DLD1 (cell line): ENCODE measurements at regions not wholly inside any gene's neighbourhood (a gene's known extent, or its start where the extent isn't known, plus 50 kb on each side); places are given as distances from the start of the nearest gene placed in this dataset.

Experiments
- in situ Hi-C: cut with HindIII; loops from 2 replicates; pipeline ENCODE4 v1.10.0; 2017; ENCODE audit warnings: low sequenced_read_pairs

- in situ Hi-C loops: no loop called here
These were observed 184.5 kb upstream of the DNAJC19 start for GRCh38 chr3:181174022-181174421.

- in situ Hi-C loops: no loop called here
These were observed 183.7 kb upstream of the DNAJC19 start for GRCh38 chr3:181173227-181173626.

DNA sequence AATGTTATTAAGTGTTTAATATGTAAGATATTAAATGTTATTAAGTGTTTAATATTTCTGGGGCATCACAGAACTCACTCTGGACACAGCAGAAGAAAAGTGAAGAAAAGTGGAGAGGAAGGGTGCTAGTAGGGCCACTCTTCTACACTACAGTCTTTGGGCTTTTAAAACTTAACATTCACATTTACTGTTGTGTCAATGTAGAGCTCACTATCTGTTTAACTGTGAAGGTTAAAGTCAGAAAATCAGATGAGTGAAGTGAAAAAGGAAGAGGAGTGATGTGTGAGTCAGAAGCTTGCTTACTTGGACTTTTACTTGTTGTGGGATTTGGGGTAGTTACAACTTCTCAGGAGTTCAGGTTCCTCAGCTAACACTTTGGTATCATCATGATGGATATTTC, 145.3 kb upstream of the DNAJC19 start:
- in situ Hi-C loops: no loop called here

DNA sequence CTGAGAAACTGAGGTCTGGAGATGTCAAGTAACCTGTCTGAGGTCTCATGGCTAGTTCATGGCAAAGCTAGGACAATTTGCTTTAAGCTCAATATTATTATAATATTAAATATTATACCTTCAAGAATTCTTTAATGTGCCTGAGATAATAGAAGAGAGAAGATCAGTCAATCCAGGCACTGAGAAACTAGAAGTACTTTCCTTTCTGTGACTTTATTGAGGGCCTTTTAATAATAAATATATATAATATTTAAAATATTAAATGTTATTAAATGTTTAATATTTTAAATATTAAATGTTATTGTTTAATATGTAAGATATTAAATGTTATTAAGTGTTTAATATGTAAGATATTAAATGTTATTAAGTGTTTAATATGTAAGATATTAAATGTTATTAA, 144.3 kb upstream of the DNAJC19 start:
- in situ Hi-C loops: no loop called here

- in situ Hi-C loops: no loop called here
These were observed 116.1 kb upstream of the DNAJC19 start for GRCh38 chr3:181105646-181106045.

GRCh38 chr3:181103605-181104004, 114.1 kb upstream of the DNAJC19 start:
- in situ Hi-C loops: no loop called here

DNA sequence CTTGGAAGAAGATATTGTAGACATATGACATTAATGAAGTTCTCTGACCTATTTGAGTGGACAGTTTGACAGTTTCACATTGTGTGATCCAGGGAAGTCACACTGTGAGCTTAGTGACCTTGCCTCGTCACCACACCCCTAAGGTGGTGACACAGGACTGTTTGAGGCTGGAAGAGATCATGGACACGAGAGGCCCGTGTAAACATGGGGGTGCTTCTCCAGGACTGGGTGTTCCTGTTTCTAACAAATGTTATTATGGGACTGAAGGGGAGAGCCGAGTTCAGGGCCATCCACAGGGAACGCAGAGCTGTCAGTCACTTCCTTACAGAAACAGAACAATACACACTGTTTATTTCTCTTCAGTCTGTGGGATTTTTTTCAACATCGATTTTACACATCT, 96.5 kb upstream of the DNAJC19 start:
- in situ Hi-C loops: no loop called here

DNA sequence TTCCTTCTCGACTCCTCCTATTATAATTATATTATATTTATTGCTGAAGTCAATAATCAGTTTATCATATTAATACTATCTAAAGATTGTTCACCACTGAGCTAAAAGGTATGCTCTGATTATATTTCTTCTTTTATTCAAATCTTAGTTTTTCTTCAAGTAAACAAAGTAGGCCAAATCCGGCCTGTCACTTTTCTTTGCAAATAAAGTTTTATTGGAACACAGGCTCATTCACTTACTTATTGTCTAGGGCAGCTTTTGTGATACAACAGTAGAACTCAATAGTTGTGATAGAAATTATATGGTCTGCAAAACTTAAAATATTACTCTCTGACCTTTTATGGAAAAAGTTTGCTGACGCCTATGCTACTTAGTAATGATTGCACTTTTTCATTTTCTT, 92.4 kb upstream of the DNAJC19 start:
- in situ Hi-C loops: no loop called here

DNA sequence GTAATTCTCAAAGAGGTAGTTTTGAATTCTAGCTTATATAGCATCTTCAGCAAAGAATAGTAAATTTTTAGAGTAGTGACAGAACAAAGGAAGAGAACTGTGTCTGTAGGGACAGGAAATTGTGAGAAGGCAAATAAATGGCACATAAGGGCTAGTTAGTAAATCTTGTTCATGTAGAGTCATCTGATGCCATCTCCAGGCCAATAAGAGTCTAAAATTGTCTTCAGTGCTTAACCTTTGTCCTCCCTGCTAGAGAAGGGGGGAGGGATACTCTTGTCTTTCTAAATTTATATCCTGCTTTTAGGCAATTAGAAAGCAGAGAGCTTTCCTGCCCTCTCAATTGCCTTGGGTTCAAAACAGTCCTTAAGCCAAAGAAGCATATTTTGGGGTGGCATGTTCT, 87.0 kb upstream of the DNAJC19 start:
- in situ Hi-C loops: no loop called here

- in situ Hi-C loops: no loop called here
These were observed 85.6 kb upstream of the DNAJC19 start for GRCh38 chr3:181075098-181075497.

- in situ Hi-C loops: no loop called here
These were observed 76.9 kb upstream of the DNAJC19 start for GRCh38 chr3:181066143-181067087.

DNA sequence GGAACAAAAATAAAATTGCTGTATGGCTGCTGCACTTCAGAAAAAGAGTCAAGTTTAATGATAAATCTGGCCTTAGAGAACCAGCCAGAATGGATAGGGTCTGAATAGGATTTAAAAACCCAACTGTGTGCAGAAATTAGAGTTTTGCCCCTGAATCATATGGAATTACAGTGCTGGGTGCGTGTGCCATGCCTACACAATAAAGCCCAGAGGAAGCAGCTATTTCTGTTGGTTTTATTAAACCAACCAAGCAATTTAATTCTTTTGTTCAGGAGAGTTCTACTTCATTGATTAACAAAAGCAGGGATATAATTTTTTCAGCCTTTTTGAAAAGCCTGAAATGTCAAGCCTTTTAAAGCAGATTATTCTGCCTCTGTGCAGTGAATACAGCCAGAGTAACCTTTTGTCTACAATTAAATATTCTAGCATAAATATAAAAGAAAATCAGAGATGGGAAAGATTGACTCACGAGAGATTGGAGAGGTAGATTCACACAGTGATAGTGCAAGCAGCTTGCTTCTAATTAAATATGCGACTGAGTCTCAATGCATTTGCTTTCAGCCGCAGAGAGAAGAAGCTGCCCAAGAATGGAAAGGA, 66.7 kb upstream of the DNAJC19 start:
- in situ Hi-C loops: no loop called here

DNA sequence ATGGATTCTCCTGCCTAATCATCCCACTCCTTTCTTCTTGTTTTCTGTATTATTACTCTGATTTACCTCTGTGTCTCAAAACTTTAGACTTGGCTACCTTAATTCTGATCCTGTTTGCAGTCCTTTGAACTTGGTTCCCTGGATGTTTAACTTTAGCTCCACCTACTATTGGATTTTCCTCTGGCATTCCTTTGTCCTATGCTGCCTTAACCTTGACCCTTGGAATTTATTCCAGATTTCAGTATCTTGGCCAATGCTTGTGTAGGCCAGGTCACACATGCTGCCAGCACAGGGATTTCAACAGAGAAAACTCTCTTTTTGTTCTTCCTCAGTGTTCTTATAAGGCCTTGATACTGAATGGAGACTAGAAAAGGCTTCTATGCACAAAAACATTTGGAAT, 65.0 kb upstream of the DNAJC19 start:
- in situ Hi-C loops: no loop called here

GRCh38 chr3:181052256-181052655, 62.7 kb upstream of the DNAJC19 start:
- in situ Hi-C loops: no loop called here

DNA sequence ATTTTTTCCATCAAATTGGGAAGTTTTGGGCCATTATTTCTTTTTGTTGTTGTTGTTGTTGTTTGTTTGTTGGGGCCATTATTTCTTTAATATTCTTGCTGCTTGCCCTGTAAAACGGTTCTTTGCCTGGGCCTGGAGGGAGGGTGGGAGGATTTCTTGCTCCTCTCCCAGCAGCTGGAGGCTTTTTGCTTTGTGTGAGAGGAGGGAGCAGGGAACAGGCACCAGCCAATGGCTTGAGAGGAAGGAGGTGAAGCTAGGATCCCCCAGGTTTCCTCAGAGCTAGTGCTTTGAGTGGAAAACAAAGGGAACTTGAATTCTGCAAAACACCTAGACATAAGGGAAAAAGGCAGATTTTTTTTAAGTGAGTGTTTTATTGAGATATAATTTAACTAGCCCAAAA, 61.2 kb upstream of the DNAJC19 start:
- in situ Hi-C loops: no loop called here

GRCh38 chr3:181040030-181040429, 50.5 kb upstream of the DNAJC19 start:
- in situ Hi-C loops: no loop called here
